ENCODE measurements at regions not wholly inside any gene's neighbourhood (a gene's known extent, or its start where the extent isn't known, plus 50 kb on each side); places are given as distances from the start of the nearest gene placed in this dataset.

- TF ChIP-seq, protein P1, sequence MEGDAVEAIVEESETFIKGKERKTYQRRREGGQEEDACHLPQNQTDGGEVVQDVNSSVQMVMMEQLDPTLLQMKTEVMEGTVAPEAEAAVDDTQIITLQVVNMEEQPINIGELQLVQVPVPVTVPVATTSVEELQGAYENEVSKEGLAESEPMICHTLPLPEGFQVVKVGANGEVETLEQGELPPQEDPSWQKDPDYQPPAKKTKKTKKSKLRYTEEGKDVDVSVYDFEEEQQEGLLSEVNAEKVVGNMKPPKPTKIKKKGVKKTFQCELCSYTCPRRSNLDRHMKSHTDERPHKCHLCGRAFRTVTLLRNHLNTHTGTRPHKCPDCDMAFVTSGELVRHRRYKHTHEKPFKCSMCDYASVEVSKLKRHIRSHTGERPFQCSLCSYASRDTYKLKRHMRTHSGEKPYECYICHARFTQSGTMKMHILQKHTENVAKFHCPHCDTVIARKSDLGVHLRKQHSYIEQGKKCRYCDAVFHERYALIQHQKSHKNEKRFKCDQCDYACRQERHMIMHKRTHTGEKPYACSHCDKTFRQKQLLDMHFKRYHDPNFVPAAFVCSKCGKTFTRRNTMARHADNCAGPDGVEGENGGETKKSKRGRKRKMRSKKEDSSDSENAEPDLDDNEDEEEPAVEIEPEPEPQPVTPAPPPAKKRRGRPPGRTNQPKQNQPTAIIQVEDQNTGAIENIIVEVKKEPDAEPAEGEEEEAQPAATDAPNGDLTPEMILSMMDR (IDR thresholded peaks at IDR 0.05; ENCODE audit: extremely low read depth in 1 of 2, insufficient read depth in 1 of 2, low read depth in 1 of 2, low read length in 2 of 2): no peak
- no peak for TF ChIP-seq JUN (IDR thresholded peaks at IDR 0.05; ENCODE audit: borderline replicate concordance, insufficient read depth, insufficient read length, low read depth)
- no peak for TF ChIP-seq FOS (IDR thresholded peaks at IDR 0.05; ENCODE audit: borderline replicate concordance, insufficient read depth, low read length)
Measured at GRCh38 chr6:19554356-19555225, 282.6 kb upstream of the ID4 start.

All from endothelial cell of umbilical vein (primary cell).